Activated T-helper 2 cell treated with anti-CD3 and anti-CD28 coated beads, Interferon-gamma antibody, Interleukin-2, Interleukin-4, amounts not matched to agents 10 μg/mL and 5 μg/mL and 100 μg/mL, durations not matched to agents 14 hours and 24 hours and 36 hours (primary cell): ENCODE measurements at regions not wholly inside any gene's neighbourhood (a gene's known extent, or its start where the extent isn't known, plus 50 kb on each side); places are given as distances from the start of the nearest gene placed in this dataset.
"Not testable (repeated sequence)": the region's sequence is repeated elsewhere in the genome, so short reads cannot be mapped to it uniquely, and the experiment has no call there.

Experiments used
- DNase-seq: peaks from one replicate; pipeline ENCODE4 v3.0.0; 2021; ENCODE audit warnings: low spot score
- H3K27ac Mint-ChIP-seq: one replicate; pipeline ENCODE4 v1.8.0; 2021; ENCODE audit warnings: mixed read lengths
- H3K27me3 Mint-ChIP-seq: one replicate; pipeline ENCODE4 v1.8.0; 2021; ENCODE audit warnings: low read depth, mixed read lengths
- H3K36me3 Mint-ChIP-seq: one replicate; pipeline ENCODE4 v1.8.0; 2021; ENCODE audit warnings: low read depth, mixed read lengths
- H3K4me1 Mint-ChIP-seq: one replicate; pipeline ENCODE4 v1.8.0; 2021; ENCODE audit warnings: low read depth, mixed read lengths
- H3K4me3 Mint-ChIP-seq: one replicate; pipeline ENCODE4 v1.8.0; 2021; ENCODE audit warnings: low read depth, mild to moderate bottlenecking, moderate library complexity, mixed read lengths
- H3K9me3 Mint-ChIP-seq: one replicate; pipeline ENCODE4 v1.8.0; 2021; ENCODE audit warnings: mixed read lengths
- intact Hi-C: fragments of 100-400 bp; cut with micrococcal nuclease; formaldehyde crosslinking; loops from one replicate; pipeline ENCODE4 v1.15.1; 2023

DNA sequence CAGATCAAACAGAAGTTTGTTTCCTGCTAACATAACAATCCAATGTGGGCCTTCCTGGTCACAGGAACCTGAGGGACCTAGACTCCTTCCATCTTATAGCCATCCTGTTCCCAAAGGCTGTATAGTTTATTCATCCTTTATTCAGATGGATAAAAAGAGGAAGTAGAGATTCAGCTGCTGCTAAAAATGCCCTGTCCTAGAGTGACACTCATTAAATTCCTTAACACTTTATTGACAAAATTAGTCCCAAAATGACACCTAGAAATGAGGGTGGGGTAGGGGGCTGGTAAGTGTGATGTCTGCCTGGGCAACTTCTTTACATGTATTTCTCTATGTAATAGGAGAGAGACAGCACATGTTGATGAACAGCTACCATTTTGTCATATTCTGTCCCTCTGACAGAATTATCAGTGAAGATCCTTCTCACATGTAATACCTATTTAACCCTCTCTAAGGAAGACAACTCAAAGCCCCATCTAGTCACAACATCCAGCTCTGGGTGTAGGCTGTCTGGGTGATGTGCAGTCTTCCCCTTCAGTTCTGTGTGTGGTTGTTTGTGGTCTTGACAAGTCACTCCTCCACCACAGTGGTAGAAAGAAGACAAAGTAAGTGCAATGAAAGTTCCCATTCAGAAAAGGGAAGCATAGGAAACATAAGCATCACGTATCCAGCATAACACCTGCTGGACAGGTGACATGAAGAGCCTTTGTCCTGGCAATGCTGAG, 253.9 kb upstream of the CNTNAP5 start:
- no peak for DNase-seq
- no peak overlapping the region for H3K4me3 Mint-ChIP-seq
- no peaks in the 10 kb centered on the region for H3K4me1 Mint-ChIP-seq
- H3K9me3 Mint-ChIP-seq = peaks cover 49% of the 10 kb centered on the region
- H3K36me3 Mint-ChIP-seq = no peaks in the 10 kb centered on the region
- no peak overlapping the region for H3K27ac Mint-ChIP-seq
- intact Hi-C loops = no loop called here
- H3K27me3 Mint-ChIP-seq = no peaks in the 10 kb centered on the region

DNA sequence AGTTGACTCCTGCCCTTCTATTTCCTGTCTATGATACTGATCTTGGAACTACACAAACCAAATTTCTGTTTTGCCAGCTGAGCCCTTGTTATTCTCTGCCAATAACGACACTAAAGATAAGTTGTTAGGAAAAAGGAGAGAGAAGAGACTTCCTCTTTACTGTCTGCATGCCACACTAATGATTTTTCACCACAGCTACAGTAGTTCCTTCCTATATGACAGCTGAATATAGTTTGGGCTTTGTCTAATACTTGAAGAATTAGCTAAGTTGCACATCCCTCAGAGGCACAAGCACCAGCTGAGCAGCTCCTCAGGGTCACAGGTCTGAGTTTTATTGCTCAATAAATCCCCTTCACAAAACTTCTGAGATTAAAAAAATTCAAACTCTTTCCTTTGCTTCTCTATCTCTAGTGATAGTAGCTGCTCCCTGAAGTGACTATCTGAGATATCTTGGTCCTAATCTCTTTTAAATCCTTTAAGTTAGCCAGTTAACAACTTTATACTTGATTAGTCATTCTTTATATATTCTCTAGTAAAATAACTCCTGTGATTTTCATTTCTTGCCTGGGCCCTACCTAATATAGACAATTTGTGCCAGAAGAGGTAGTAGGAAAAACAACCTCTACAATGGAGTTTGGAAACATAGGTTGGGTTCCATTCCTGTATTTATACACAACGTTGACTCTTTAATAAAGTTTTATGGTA, 253.0 kb upstream of the CNTNAP5 start:
- Mint-ChIP-seq H3K27me3 (no peaks in the 10 kb centered on the region), H3K36me3 (no peaks in the 10 kb centered on the region), H3K27ac (no peak overlapping the region), H3K9me3 (peaks cover 40% of the 10 kb centered on the region), H3K4me1 (no peaks in the 10 kb centered on the region), H3K4me3 (no peak overlapping the region)
- DNase-seq = no peak
- intact Hi-C loops = no loop called here

DNA sequence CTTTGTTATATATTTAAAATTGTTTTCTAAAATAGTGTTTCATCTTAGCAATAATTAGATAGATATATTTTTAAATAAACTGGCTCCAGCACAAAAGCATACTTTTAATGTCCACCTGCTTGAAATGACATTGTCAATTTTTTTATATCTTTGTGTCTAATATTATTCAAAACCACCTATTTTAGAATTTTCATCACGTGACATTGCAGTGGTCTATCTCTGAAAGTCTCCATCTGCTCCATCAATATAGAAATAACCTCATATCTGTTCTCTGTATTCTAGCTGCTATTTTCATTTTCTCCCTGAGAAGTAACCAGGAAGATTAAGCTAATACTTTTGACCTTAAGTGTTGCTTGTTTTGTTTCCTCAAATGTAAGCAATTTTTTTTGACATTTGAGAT, 248.0 kb upstream of the CNTNAP5 start:
- H3K27me3 Mint-ChIP-seq = no peaks in the 10 kb centered on the region
- H3K9me3 Mint-ChIP-seq = peaks cover 37% of the 10 kb centered on the region
- H3K4me3 Mint-ChIP-seq = no peak overlapping the region
- no peak overlapping the region for H3K27ac Mint-ChIP-seq
- intact Hi-C loops = no loop called here
- no peaks in the 10 kb centered on the region for H3K36me3 Mint-ChIP-seq
- no peak for DNase-seq
- no peaks in the 10 kb centered on the region for H3K4me1 Mint-ChIP-seq

DNA sequence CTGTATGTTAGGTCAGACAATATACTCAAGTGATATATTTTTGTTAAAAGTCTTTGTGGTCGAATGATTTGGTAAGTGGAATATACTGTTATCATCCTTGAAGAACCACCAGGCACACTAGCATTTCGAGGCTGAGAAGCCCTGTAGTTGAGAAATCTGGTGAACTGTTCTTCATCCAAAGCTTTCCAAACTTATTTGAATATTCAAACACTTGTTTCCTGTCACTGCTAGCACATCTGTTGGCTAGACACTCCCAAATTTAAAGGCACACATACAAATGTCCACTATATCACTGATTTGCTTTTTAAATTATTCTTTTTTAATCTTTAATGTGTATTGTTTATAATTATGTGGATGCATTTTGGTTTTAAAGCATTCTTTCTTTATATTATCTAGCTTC, 241.9 kb upstream of the CNTNAP5 start:
- DNase-seq = no peak
- no peak overlapping the region for H3K4me3 Mint-ChIP-seq
- H3K27me3 Mint-ChIP-seq = no peaks in the 10 kb centered on the region
- no peaks in the 10 kb centered on the region for H3K36me3 Mint-ChIP-seq
- H3K27ac Mint-ChIP-seq = no peak overlapping the region
- H3K4me1 Mint-ChIP-seq = no peaks in the 10 kb centered on the region
- intact Hi-C loops = no loop called here
- peaks cover 48% of the 10 kb centered on the region for H3K9me3 Mint-ChIP-seq

DNA sequence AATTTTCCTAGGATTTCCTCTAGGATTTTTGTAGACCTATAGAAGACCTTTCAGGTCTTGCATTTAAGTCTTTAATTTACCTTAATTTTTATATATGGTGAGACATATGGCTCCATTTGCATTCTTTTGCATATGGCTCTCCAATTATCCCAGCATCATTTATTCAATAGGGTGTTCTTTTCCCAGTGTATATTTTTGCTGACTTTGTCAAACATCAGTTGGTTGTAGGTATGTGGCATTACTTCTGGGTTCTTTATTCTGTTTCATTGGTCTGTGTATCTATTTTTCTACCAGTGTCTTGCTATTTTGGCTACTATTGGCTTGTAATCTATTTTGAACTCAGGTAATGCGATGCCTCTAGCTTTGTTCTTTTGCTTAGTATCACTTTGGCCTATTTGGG, 239.8 kb upstream of the CNTNAP5 start:
- Mint-ChIP-seq H3K4me1 (no peaks in the 10 kb centered on the region), H3K36me3 (no peaks in the 10 kb centered on the region), H3K4me3 (no peak overlapping the region), H3K27ac (no peak overlapping the region), H3K27me3 (no peaks in the 10 kb centered on the region), H3K9me3 (peaks cover 32% of the 10 kb centered on the region)
- DNase-seq = no peak
- intact Hi-C loops = no loop called here

DNA sequence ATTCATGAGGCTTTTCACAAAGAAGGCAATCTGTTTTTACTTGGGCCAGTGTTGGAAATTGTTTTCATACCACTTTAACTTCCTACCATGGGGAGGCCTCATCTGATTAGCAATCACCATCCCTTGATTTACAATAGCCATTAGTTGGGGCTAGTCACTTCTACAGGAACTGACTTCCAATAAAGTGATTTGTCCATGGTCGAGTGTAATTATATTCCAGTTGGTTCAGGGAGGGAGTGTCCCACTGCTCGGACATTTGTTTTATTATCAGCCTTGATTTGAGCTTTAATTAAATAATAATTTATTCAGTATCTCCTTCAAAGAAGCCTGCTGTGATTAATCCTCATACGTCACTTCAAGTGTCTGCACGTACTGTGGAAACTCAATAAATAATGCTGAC, 233.9 kb upstream of the CNTNAP5 start:
- no peak overlapping the region for H3K4me3 Mint-ChIP-seq
- peaks cover 23% of the 10 kb centered on the region for H3K9me3 Mint-ChIP-seq
- no peak for DNase-seq
- no peak overlapping the region for H3K27ac Mint-ChIP-seq
- no peaks in the 10 kb centered on the region for H3K36me3 Mint-ChIP-seq
- no peaks in the 10 kb centered on the region for H3K27me3 Mint-ChIP-seq
- intact Hi-C loops = no loop called here
- H3K4me1 Mint-ChIP-seq = no peaks in the 10 kb centered on the region

DNA sequence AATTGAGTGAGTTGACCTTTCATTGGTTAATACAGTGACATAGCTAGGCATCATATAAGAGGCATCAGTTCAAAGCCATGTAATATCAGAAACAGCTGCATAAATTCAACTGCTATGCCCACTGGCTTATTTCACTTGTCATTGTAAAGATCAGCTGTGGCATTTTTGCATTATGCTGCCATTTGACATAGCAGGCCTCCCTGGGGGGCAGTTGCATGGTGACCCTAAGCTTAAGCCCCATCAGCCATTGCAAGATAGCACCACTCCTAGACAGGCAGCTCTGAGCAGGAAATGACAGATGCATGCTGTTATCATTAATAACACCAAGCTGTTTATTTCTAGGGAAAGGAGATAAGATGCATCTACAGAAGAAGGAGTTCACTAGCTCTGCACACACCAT, 233.4 kb upstream of the CNTNAP5 start:
- no peaks in the 10 kb centered on the region for H3K27me3 Mint-ChIP-seq
- no peak for DNase-seq
- H3K4me1 Mint-ChIP-seq = no peaks in the 10 kb centered on the region
- peaks cover 18% of the 10 kb centered on the region for H3K9me3 Mint-ChIP-seq
- no peak overlapping the region for H3K27ac Mint-ChIP-seq
- intact Hi-C loops = no loop called here
- no peak overlapping the region for H3K4me3 Mint-ChIP-seq
- no peaks in the 10 kb centered on the region for H3K36me3 Mint-ChIP-seq

DNA sequence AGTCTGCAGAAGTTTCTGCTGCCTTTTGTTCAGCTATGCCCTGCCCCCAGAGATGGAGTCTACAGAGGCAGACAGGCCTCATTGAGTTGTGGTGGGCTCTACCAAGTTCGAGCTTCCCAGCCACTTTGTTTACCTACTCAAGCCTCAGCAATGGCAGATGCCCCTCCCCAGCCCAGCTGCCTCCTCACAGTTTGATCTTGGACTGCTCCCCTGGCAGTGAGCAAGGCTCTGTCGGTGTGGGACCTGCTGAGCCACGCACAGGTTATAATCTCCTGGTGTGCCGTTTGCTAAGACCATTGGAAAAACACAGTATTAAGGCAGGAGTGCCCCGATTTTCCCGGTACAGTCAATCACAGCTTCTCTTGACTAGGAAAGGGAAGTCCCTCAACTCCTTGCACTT, 221.0 kb upstream of the CNTNAP5 start:
- H3K27ac Mint-ChIP-seq, intact Hi-C loops, H3K36me3 Mint-ChIP-seq, H3K27me3 Mint-ChIP-seq, DNase-seq, H3K4me1 Mint-ChIP-seq, H3K4me3 Mint-ChIP-seq: not testable (repeated sequence)
- peaks cover 53% of the 10 kb centered on the region for H3K9me3 Mint-ChIP-seq

DNA sequence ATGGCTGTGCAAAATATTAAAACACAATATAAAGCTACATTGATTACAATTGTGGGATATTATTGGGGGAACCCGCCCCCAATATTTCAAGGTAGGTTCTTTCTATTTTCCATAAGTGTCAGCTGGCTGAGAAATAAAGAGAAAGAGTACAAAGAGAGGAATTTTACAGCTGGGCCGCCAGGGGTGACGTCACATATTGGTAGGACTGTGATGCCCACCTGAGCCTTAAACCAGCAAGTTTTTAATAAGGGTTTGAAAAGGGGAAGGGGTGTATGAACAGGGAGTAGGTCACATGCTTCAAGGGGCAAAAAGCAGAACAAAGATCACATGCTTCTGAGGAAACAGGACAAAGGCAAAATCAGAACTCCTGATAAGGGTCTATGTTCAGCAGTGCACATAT, 219.3 kb upstream of the CNTNAP5 start:
- H3K27me3 Mint-ChIP-seq, H3K4me3 Mint-ChIP-seq, intact Hi-C loops, H3K36me3 Mint-ChIP-seq, DNase-seq, H3K27ac Mint-ChIP-seq, H3K4me1 Mint-ChIP-seq: not testable (repeated sequence)
- H3K9me3 Mint-ChIP-seq = peaks cover 63% of the 10 kb centered on the region

DNA sequence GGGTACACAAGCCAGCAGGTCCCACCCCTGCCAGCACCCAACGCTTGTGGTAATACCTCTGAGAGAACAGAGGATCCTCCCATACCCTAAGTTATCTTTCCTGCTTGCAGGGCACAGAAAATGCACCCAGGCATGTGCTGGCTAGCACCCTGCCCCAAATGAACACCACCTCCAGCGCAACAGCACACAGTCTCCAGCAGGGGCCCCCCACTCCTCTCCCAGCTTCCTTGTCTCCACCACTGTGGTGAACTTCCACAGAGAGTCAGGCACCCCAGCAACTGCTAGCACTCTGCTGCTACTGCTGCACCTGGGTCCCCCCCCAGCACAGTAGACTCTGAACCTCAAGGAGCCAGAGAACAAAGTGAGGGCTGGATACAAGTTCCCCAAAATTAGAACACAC, 216.8 kb upstream of the CNTNAP5 start:
- H3K27me3 Mint-ChIP-seq = no peaks in the 10 kb centered on the region
- peaks cover 64% of the 10 kb centered on the region for H3K9me3 Mint-ChIP-seq
- no peaks in the 10 kb centered on the region for H3K36me3 Mint-ChIP-seq
- H3K4me3 Mint-ChIP-seq = no peak overlapping the region
- no peaks in the 10 kb centered on the region for H3K4me1 Mint-ChIP-seq
- no peak for DNase-seq
- intact Hi-C loops = no loop called here
- no peak overlapping the region for H3K27ac Mint-ChIP-seq

DNA sequence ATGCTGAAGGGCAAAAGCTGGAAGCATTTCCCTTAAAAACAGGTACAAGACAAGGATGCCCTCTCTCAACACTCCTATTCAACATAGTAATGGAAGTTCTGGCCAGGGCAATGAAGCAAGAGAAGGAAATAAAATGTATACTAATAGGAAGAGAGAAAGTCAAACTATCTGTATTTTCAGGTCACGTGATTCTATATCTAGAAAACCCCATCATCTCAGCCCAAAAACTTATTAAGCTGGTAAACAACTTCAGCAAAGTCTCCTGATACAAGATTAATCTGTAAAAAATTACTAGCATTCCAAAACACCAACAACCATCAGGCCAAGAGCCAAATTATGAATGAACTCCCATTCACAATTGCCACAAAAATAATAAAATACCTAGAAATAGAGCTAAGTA, 213.2 kb upstream of the CNTNAP5 start:
- Mint-ChIP-seq H3K4me1 (no peaks in the 10 kb centered on the region), H3K36me3 (no peaks in the 10 kb centered on the region), H3K4me3 (no peak overlapping the region), H3K27me3 (no peaks in the 10 kb centered on the region), H3K27ac (no peak overlapping the region), H3K9me3 (peaks cover 55% of the 10 kb centered on the region)
- intact Hi-C loops = no loop called here
- no peak for DNase-seq

DNA sequence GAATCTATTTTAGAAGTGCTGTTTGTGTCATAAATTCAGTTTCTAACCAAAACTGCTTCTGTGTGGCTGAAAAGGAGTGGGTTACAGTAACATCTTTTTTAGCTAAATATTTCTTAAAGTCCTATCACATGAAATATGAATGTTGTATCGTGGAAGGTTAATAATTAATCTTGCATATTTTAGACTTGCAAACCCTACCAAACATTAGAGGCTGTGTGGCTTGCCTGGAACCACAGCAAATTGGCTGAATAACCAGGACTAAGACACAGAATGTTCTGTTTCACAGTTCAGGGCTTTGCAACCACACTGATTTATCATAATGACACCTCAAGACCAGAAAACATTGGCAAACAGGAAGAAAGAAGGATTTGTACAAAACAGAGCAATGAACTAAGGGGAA, 208.9 kb upstream of the CNTNAP5 start:
- H3K9me3 Mint-ChIP-seq = peaks cover 35% of the 10 kb centered on the region
- intact Hi-C loops = no loop called here
- H3K4me1 Mint-ChIP-seq = no peaks in the 10 kb centered on the region
- no peaks in the 10 kb centered on the region for H3K27me3 Mint-ChIP-seq
- DNase-seq = no peak
- no peaks in the 10 kb centered on the region for H3K36me3 Mint-ChIP-seq
- H3K27ac Mint-ChIP-seq = no peak overlapping the region
- no peak overlapping the region for H3K4me3 Mint-ChIP-seq

DNA sequence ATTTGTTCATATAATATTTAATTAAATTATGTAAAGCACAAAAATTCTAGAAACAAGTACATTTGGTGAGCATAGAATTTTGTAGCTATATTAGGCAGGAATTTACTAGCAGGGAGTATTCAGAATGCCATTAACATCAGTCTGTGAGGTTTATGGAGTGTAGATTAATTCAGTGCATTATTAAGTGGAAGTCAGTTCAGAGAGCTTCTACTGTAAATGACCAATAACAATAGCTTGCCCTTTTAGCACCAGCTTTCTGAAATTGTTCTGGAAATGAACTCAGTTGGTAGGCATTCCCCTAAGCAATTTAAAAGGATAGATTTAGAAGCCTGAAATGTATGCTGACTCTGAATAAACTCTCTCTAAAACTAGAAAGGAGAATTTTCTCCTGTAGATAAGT, 208.2 kb upstream of the CNTNAP5 start:
- intact Hi-C loops = no loop called here
- DNase-seq = no peak
- Mint-ChIP-seq H3K27ac (no peak overlapping the region), H3K4me3 (no peak overlapping the region), H3K27me3 (no peaks in the 10 kb centered on the region), H3K36me3 (no peaks in the 10 kb centered on the region), H3K4me1 (no peaks in the 10 kb centered on the region), H3K9me3 (peaks cover 34% of the 10 kb centered on the region)
